ENCODE measurements at regions not wholly inside any gene's neighbourhood (a gene's known extent, or its start where the extent isn't known, plus 50 kb on each side); places are given as distances from the start of the nearest gene placed in this dataset.

- TF ChIP-seq PHF8 (conservative IDR thresholded peaks at IDR 0.05; ENCODE audit: low read depth, low read length) (no peak), TAF1 (IDR thresholded peaks at IDR 0.05; ENCODE audit: low read depth, low read length) (no peak), HDAC6 (IDR thresholded peaks at IDR 0.05; ENCODE audit: low read depth, low read length) (no peak)
Measured at GRCh38 chr13:44135566-44135965, 238.1 kb upstream of the SERP2 start (continued).
